AG10803 (cell line): ENCODE measurements at regions not wholly inside any gene's neighbourhood (a gene's known extent, or its start where the extent isn't known, plus 50 kb on each side); places are given as distances from the start of the nearest gene placed in this dataset.

Experiments used
- DNase-seq: peaks from one replicate; pipeline ENCODE4 v3.0.0; 2010; ENCODE audit warnings: low read depth
- H3K4me3 ChIP-seq: 2 replicates; pipeline ENCODE4 v1.5.1; 2011; ENCODE audit warnings: mild to moderate bottlenecking, low read length, control low read depth
- TF ChIP-seq, protein P1 (sequence below): conservative IDR thresholded peaks from 2 replicates; pipeline ENCODE4 v1.5.1; 2011; ENCODE audit warnings: mild to moderate bottlenecking, low read length, control low read depth, inconsistent platforms

GRCh38 chr15:88707771-88708654 lies 69.2 kb downstream of the ISG20 start:
- no peak overlapping the region for H3K4me3 ChIP-seq
- peak; percentile 12 for DNase-seq
- TF ChIP-seq, protein P1, sequence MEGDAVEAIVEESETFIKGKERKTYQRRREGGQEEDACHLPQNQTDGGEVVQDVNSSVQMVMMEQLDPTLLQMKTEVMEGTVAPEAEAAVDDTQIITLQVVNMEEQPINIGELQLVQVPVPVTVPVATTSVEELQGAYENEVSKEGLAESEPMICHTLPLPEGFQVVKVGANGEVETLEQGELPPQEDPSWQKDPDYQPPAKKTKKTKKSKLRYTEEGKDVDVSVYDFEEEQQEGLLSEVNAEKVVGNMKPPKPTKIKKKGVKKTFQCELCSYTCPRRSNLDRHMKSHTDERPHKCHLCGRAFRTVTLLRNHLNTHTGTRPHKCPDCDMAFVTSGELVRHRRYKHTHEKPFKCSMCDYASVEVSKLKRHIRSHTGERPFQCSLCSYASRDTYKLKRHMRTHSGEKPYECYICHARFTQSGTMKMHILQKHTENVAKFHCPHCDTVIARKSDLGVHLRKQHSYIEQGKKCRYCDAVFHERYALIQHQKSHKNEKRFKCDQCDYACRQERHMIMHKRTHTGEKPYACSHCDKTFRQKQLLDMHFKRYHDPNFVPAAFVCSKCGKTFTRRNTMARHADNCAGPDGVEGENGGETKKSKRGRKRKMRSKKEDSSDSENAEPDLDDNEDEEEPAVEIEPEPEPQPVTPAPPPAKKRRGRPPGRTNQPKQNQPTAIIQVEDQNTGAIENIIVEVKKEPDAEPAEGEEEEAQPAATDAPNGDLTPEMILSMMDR, result no peak

GRCh38 chr15:88708655-88709054 lies 69.8 kb downstream of the ISG20 start:
- TF ChIP-seq, protein P1, result no peak
- DNase-seq, result peak; percentile 15
- H3K4me3 ChIP-seq, result no peak overlapping the region

DNA sequence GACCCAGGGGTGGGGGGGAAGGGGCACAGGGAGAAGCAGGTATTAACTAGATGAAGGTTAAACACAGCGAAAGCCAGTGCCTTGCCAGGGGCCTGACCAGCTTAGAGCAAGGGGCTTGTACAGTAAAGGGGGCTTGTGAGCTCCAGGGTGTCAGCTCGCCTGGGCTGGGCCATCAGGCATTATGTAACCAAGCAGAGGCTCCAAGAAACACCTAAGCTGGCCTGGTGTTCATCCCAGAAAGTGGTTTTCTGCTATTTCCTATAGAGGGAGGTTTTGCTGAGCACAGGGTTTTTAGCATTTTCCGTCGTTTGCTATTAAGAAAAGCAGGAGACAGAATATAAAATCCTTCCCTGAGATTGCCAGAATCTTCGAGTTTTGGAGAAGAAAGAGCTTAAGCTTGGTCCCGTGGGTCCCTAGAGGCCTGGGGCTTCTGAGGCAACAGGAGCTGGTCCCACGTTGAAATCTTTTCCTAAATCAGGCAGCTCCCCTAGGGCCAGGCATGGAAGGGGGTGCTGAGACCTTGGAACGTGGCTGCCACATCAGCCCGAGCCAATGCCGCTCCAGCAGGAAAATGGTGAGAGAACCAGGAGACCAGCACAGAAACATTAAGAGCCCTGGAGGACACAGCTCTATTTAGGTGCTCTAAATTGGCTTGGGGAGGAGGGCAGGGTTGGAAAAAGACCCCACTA lies 71.4 kb downstream of the ISG20 start:
- no peak for DNase-seq
- TF ChIP-seq, protein P1, result no peak
- no peak overlapping the region for H3K4me3 ChIP-seq

DNA sequence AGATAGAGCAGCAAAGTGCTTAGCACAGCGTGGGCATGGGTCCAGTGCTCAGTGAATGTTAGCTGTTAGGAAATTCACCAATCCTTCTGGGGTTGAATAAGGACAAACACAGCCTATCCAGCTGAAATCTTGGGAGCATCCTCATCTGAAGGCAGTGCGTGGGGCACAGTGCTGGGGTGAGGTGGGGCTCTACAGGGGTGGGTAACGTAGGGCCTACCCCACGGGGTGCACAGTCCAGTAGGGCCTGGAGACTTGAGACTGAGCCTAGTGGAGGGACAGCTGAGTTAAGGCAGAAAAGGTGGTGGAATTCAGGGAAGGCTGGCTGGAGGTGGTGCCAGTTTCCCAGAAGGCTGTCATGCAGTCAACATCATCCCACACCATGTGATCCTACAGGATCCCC lies 73.0 kb downstream of the ISG20 start:
- peak; percentile 9 for DNase-seq
- no peak overlapping the region for H3K4me3 ChIP-seq
- TF ChIP-seq, protein P1, result no peak

DNA sequence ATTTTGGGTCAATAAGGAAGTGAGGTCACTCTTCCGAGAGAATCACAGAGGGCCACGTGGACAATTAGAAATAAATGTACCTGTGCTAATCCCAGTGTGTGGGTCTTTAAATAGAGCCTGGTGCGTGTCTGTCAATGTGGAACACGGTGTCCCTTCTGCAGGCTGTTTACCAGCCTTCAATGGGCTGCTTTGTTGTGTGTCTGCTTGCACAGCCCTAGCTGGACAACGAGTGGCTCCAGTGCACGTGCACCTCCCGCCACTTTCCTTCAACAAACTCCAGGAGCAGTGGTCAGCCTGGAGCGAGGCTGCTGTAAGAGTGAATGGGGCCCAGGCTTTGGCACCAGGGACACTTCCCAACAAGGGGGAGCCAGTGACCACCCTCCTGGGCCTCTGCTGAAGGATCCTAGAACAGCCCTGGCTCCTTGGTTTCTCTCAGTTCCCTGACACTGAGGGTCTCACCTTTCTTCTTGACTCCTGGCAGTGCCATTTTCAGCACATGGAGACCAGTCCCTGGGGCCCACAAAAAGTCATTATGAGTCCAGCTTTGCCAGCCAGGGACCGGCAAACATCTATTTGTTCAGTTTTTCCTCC lies 76.1 kb downstream of the ISG20 start:
- DNase-seq, result no peak
- no peak overlapping the region for H3K4me3 ChIP-seq
- TF ChIP-seq, protein P1, result no peak

- TF ChIP-seq, protein P1, result no peak
- no peak overlapping the region for H3K4me3 ChIP-seq
- DNase-seq, result no peak
These were observed 77.9 kb downstream of the ISG20 start for GRCh38 chr15:88716543-88717381.
